ENCODE measurements at regions not wholly inside any gene's neighbourhood (a gene's known extent, or its start where the extent isn't known, plus 50 kb on each side); places are given as distances from the start of the nearest gene placed in this dataset.

- TF ChIP-seq CTCF (IDR thresholded peaks at IDR 0.05; ENCODE audit: low read depth, low read length, poor library complexity, severe bottlenecking) (no peak), EZH2phosphoT487 (IDR thresholded peaks at IDR 0.05; ENCODE audit: borderline replicate concordance, low read length) (no peak)
These were observed 247.7 kb upstream of the CNTNAP2 start for GRCh38 chr7:145868935-145869334.
